ENCODE measurements at regions not wholly inside any gene's neighbourhood (a gene's known extent, or its start where the extent isn't known, plus 50 kb on each side); places are given as distances from the start of the nearest gene placed in this dataset.

DNA sequence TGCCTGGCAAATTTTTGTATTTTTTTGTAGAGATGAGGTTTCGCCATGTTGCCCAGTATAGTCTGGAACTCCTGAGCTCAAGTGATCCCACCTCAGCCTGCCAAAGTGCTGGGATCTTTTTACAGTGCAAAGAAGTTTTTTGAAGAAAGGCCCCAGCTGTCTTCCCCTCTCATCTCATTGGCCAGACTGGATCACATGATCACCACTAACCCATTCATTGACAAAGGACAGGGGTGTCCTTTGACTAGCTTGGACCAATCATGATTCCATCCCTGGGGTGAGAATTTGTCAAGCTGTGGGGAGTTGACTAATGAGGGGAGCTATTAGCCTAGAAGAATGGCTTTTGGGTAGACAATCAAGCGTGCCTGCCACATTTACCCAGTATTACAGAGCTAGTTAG, 232.9 kb upstream of the TANK start:
- no peak for DNase-seq
- H3K4me3 ChIP-seq (ENCODE audit: low read depth in 1 of 3, low read length in 3 of 3), result no peak overlapping the region
- H3K9me3 ChIP-seq (ENCODE audit: control insufficient read depth in 2 of 2, insufficient read depth in 1 of 2, low read depth in 1 of 2, low read length in 1 of 2), result no peaks in the 10 kb centered on the region
- 41 to 46% (median 43%) methylated on average over 2 of the region's 2 CpGs for WGBS, 3 donors
- peaks cover 0 to 3% (median 0%) of the 10 kb centered on the region in 3 donors for H3K27me3 ChIP-seq (ENCODE audit: control insufficient read depth in 3 of 3, insufficient read depth in 3 of 3, low read length in 3 of 3)
- no peaks in the 10 kb centered on the region for H3K36me3 ChIP-seq (ENCODE audit: control insufficient read depth in 3 of 3, insufficient read depth in 2 of 3, low read depth in 1 of 3, low read length in 3 of 3)
- no peak overlapping the region for H3K27ac ChIP-seq (ENCODE audit: low read depth in 1 of 3, low read length in 2 of 3)
- no peaks in the 10 kb centered on the region for H3K4me1 ChIP-seq (ENCODE audit: control insufficient read depth in 3 of 3, insufficient read depth in 2 of 3, low read depth in 1 of 3, low read length in 2 of 3)
- FAIRE-seq, result no peak

DNA sequence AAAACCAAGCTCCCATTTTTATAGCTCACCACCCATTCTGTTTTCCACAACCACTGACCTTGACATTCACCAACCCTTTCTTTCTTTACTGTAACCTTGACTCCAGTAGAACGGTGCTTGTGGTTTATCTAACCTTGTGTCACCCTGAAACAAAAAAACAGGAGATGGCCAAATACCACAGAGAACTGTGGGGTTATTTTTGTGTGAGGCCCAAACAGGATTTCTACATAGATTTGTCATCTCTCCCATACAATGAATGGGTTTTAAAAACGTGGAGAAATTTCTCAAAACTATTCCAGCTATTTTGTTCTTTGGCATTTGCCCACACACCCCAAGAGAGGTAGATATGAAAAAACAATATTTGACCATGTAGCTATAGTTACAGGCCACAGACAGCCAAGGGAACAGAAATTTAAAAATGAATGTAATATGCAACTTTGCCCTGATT, 231.3 kb upstream of the TANK start:
- Histone ChIP-seq H3K27me3 (ENCODE audit: control insufficient read depth in 3 of 3, insufficient read depth in 3 of 3, low read length in 3 of 3) (peaks cover 0 to 3% (median 0%) of the 10 kb centered on the region in 3 donors), H3K27ac (ENCODE audit: low read depth in 1 of 3, low read length in 2 of 3) (no peak overlapping the region), H3K9me3 (ENCODE audit: control insufficient read depth in 2 of 2, insufficient read depth in 1 of 2, low read depth in 1 of 2, low read length in 1 of 2) (no peaks in the 10 kb centered on the region), H3K4me1 (ENCODE audit: control insufficient read depth in 3 of 3, insufficient read depth in 2 of 3, low read depth in 1 of 3, low read length in 2 of 3) (no peaks in the 10 kb centered on the region), H3K36me3 (ENCODE audit: control insufficient read depth in 3 of 3, insufficient read depth in 2 of 3, low read depth in 1 of 3, low read length in 3 of 3) (no peaks in the 10 kb centered on the region), H3K4me3 (ENCODE audit: low read depth in 1 of 3, low read length in 3 of 3) (no peak overlapping the region)
- 19 to 42% (median 23%) methylated on average over 2 of the region's 2 CpGs for WGBS, 3 donors
- FAIRE-seq (no peak), DNase-seq (no peak)

GRCh38 chr2:160931531-160931930, 228.7 kb upstream of the TANK start:
- Histone ChIP-seq H3K27ac (ENCODE audit: low read depth in 1 of 3, low read length in 2 of 3) (no peak overlapping the region), H3K4me3 (ENCODE audit: low read depth in 1 of 3, low read length in 3 of 3) (no peak overlapping the region), H3K4me1 (ENCODE audit: control insufficient read depth in 3 of 3, insufficient read depth in 2 of 3, low read depth in 1 of 3, low read length in 2 of 3) (no peaks in the 10 kb centered on the region), H3K27me3 (ENCODE audit: control insufficient read depth in 3 of 3, insufficient read depth in 3 of 3, low read length in 3 of 3) (no peaks in the 10 kb centered on the region), H3K9me3 (ENCODE audit: control insufficient read depth in 2 of 2, insufficient read depth in 1 of 2, low read depth in 1 of 2, low read length in 1 of 2) (no peaks in the 10 kb centered on the region), H3K36me3 (ENCODE audit: control insufficient read depth in 3 of 3, insufficient read depth in 2 of 3, low read depth in 1 of 3, low read length in 3 of 3) (no peaks in the 10 kb centered on the region)
- FAIRE-seq, result no peak
- DNase-seq, result no peak
- WGBS, 3 donors, result 68 to 78% (median 76%) methylated on average over 6 of the region's 6 CpGs

- Histone ChIP-seq H3K4me1 (ENCODE audit: control insufficient read depth in 3 of 3, insufficient read depth in 2 of 3, low read depth in 1 of 3, low read length in 2 of 3) (no peaks in the 10 kb centered on the region), H3K4me3 (ENCODE audit: low read depth in 1 of 3, low read length in 3 of 3) (no peak overlapping the region), H3K36me3 (ENCODE audit: control insufficient read depth in 3 of 3, insufficient read depth in 2 of 3, low read depth in 1 of 3, low read length in 3 of 3) (no peaks in the 10 kb centered on the region), H3K27me3 (ENCODE audit: control insufficient read depth in 3 of 3, insufficient read depth in 3 of 3, low read length in 3 of 3) (no peaks in the 10 kb centered on the region), H3K27ac (ENCODE audit: low read depth in 1 of 3, low read length in 2 of 3) (no peak overlapping the region), H3K9me3 (ENCODE audit: control insufficient read depth in 2 of 2, insufficient read depth in 1 of 2, low read depth in 1 of 2, low read length in 1 of 2) (no peaks in the 10 kb centered on the region)
- no peak for DNase-seq
- WGBS, 3 donors, result 71 to 83% (median 75%) methylated on average over 2 of the region's 2 CpGs
- no peak for FAIRE-seq
Measured at GRCh38 chr2:160932960-160933359, 227.3 kb upstream of the TANK start.

GRCh38 chr2:160934263-160934662, 226.0 kb upstream of the TANK start:
- Histone ChIP-seq H3K4me1 (ENCODE audit: control insufficient read depth in 3 of 3, insufficient read depth in 2 of 3, low read depth in 1 of 3, low read length in 2 of 3) (no peaks in the 10 kb centered on the region), H3K27ac (ENCODE audit: low read depth in 1 of 3, low read length in 2 of 3) (no peak overlapping the region), H3K36me3 (ENCODE audit: control insufficient read depth in 3 of 3, insufficient read depth in 2 of 3, low read depth in 1 of 3, low read length in 3 of 3) (no peaks in the 10 kb centered on the region), H3K9me3 (ENCODE audit: control insufficient read depth in 2 of 2, insufficient read depth in 1 of 2, low read depth in 1 of 2, low read length in 1 of 2) (no peaks in the 10 kb centered on the region), H3K27me3 (ENCODE audit: control insufficient read depth in 3 of 3, insufficient read depth in 3 of 3, low read length in 3 of 3) (no peaks in the 10 kb centered on the region), H3K4me3 (ENCODE audit: low read depth in 1 of 3, low read length in 3 of 3) (no peak overlapping the region)
- DNase-seq (no peak), FAIRE-seq (no peak)
- 79 to 84% (median 80%) methylated on average over 4 of the region's 4 CpGs for WGBS, 3 donors

- H3K4me3 ChIP-seq (ENCODE audit: low read depth in 1 of 3, low read length in 3 of 3), result no peak overlapping the region
- DNase-seq, result no peak
- no peaks in the 10 kb centered on the region for H3K36me3 ChIP-seq (ENCODE audit: control insufficient read depth in 3 of 3, insufficient read depth in 2 of 3, low read depth in 1 of 3, low read length in 3 of 3)
- no peaks in the 10 kb centered on the region for H3K4me1 ChIP-seq (ENCODE audit: control insufficient read depth in 3 of 3, insufficient read depth in 2 of 3, low read depth in 1 of 3, low read length in 2 of 3)
- no peak overlapping the region for H3K27ac ChIP-seq (ENCODE audit: low read depth in 1 of 3, low read length in 2 of 3)
- H3K27me3 ChIP-seq (ENCODE audit: control insufficient read depth in 3 of 3, insufficient read depth in 3 of 3, low read length in 3 of 3), result no peaks in the 10 kb centered on the region
- no peak for FAIRE-seq
- WGBS, 3 donors, result 63% methylated on average over 2 of the region's 2 CpGs
- H3K9me3 ChIP-seq (ENCODE audit: control insufficient read depth in 2 of 2, insufficient read depth in 1 of 2, low read depth in 1 of 2, low read length in 1 of 2), result no peaks in the 10 kb centered on the region
Measured at GRCh38 chr2:160934991-160935390, 225.2 kb upstream of the TANK start.

GRCh38 chr2:160936044-160936806, 224.0 kb upstream of the TANK start:
- no peak for DNase-seq
- Histone ChIP-seq H3K27ac (ENCODE audit: low read depth in 1 of 3, low read length in 2 of 3) (no peak overlapping the region), H3K27me3 (ENCODE audit: control insufficient read depth in 3 of 3, insufficient read depth in 3 of 3, low read length in 3 of 3) (no peaks in the 10 kb centered on the region), H3K9me3 (ENCODE audit: control insufficient read depth in 2 of 2, insufficient read depth in 1 of 2, low read depth in 1 of 2, low read length in 1 of 2) (no peaks in the 10 kb centered on the region), H3K4me3 (ENCODE audit: low read depth in 1 of 3, low read length in 3 of 3) (no peak overlapping the region), H3K4me1 (ENCODE audit: control insufficient read depth in 3 of 3, insufficient read depth in 2 of 3, low read depth in 1 of 3, low read length in 2 of 3) (no peaks in the 10 kb centered on the region), H3K36me3 (ENCODE audit: control insufficient read depth in 3 of 3, insufficient read depth in 2 of 3, low read depth in 1 of 3, low read length in 3 of 3) (no peaks in the 10 kb centered on the region)
- WGBS, 3 donors, result 84 to 89% (median 86%) methylated on average over 5 of the region's 5 CpGs
- FAIRE-seq, result no peak

DNA sequence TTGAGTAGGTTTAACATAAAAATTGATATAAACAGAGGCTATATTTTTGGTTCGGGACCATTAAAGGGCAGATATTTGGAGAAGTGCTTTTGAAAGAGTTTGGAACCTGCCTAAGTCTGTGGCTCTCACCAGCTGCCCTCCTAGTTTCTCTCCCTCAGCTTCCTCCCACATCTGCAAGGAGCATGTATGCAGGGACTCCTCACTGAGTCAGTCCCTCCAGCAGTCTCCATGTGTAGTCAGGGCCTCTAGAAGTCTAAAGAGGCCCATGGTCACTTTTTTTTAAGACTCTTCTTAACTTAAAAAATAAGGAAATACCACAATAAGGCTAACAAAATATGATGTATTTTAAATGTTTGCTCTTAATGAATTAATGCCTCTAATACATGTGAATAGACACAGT, 220.0 kb upstream of the TANK start:
- DNase-seq (no peak), FAIRE-seq (no peak)
- 91 to 93% (median 93%) methylated on average over 1 of the region's 1 CpG for WGBS, 3 donors
- H3K4me3 ChIP-seq (ENCODE audit: low read depth in 1 of 3, low read length in 3 of 3), result no peak overlapping the region
- H3K27me3 ChIP-seq (ENCODE audit: control insufficient read depth in 3 of 3, insufficient read depth in 3 of 3, low read length in 3 of 3), result no peaks in the 10 kb centered on the region
- no peaks in the 10 kb centered on the region for H3K36me3 ChIP-seq (ENCODE audit: control insufficient read depth in 3 of 3, insufficient read depth in 2 of 3, low read depth in 1 of 3, low read length in 3 of 3)
- no peak overlapping the region for H3K27ac ChIP-seq (ENCODE audit: low read depth in 1 of 3, low read length in 2 of 3)
- H3K4me1 ChIP-seq (ENCODE audit: control insufficient read depth in 3 of 3, insufficient read depth in 2 of 3, low read depth in 1 of 3, low read length in 2 of 3), result no peaks in the 10 kb centered on the region
- H3K9me3 ChIP-seq (ENCODE audit: control insufficient read depth in 2 of 2, insufficient read depth in 1 of 2, low read depth in 1 of 2, low read length in 1 of 2), result no peaks in the 10 kb centered on the region

- no peak for DNase-seq
- Histone ChIP-seq H3K9me3 (ENCODE audit: control insufficient read depth in 2 of 2, insufficient read depth in 1 of 2, low read depth in 1 of 2, low read length in 1 of 2) (no peaks in the 10 kb centered on the region), H3K4me1 (ENCODE audit: control insufficient read depth in 3 of 3, insufficient read depth in 2 of 3, low read depth in 1 of 3, low read length in 2 of 3) (no peaks in the 10 kb centered on the region), H3K36me3 (ENCODE audit: control insufficient read depth in 3 of 3, insufficient read depth in 2 of 3, low read depth in 1 of 3, low read length in 3 of 3) (no peaks in the 10 kb centered on the region), H3K27ac (ENCODE audit: low read depth in 1 of 3, low read length in 2 of 3) (no peak overlapping the region), H3K4me3 (ENCODE audit: low read depth in 1 of 3, low read length in 3 of 3) (no peak overlapping the region), H3K27me3 (ENCODE audit: control insufficient read depth in 3 of 3, insufficient read depth in 3 of 3, low read length in 3 of 3) (no peaks in the 10 kb centered on the region)
- 23 to 60% (median 36%) methylated on average over 2 of the region's 2 CpGs for WGBS, 3 donors
- no peak for FAIRE-seq
Measured at GRCh38 chr2:160940699-160941098, 219.5 kb upstream of the TANK start.
